ENCODE measurements at regions not wholly inside any gene's neighbourhood (a gene's known extent, or its start where the extent isn't known, plus 50 kb on each side); places are given as distances from the start of the nearest gene placed in this dataset.

GRCh38 chr12:84802161-84802560, 110.4 kb downstream of the SLC6A15 start:
- no peak for TF ChIP-seq CTCF (conservative IDR thresholded peaks at IDR 0.05)
- TF ChIP-seq ZFX (IDR thresholded peaks at IDR 0.05): no peak
